B cell (primary cell): ENCODE measurements at regions not wholly inside any gene's neighbourhood (a gene's known extent, or its start where the extent isn't known, plus 50 kb on each side); places are given as distances from the start of the nearest gene placed in this dataset.

Experiments used
- ATAC-seq: fragments of 200-7000 bp; cut with Tn5 transposase; one replicate; pipeline ENCODE4 v1.10.0; 2021; ENCODE audit warnings: low read depth, mild to moderate bottlenecking, moderate number of reproducible peaks, moderate library complexity
- CTCF ChIA-PET: fragments of 350-600 bp; sonication (Branson Sonifier 250); formaldehyde crosslinking; loops from one replicate; lab custom pipeline; 2021; ENCODE audit warnings: antibody characterized with exemption, inconsistent platforms; lab: Charles Lee
- POLR2A ChIA-PET: fragments of 350-600 bp; sonication (Branson Sonifier 250); formaldehyde crosslinking; loops from one replicate; lab custom pipeline; 2021; ENCODE audit warnings: antibody characterized with exemption; lab: Charles Lee
- DNase-seq: peaks from one replicate; pipeline ENCODE4 v3.0.0; 2013
- H2AFZ ChIP-seq: 2 replicates; pipeline ENCODE4 v1.6.1; 2012; ENCODE audit warnings: mild to moderate bottlenecking, low read depth, low read length; ENCODE audit not compliant: insufficient read depth, poor library complexity, severe bottlenecking
- H3K27ac ChIP-seq, 2 donors: 1 replicate in 1 of 2; 2 replicates in 1 of 2; pipeline ENCODE4 v1.5.1; 2012 to 2013; ENCODE audit warnings: low read length in 2 of 2, mild to moderate bottlenecking in 2 of 2, moderate library complexity in 1 of 2
- H3K27me3 ChIP-seq, 4 experiments: fragments of 200-600 bp in 1 of 4; sonication (generic) in 1 of 4; replicated peaks in 1 of 4; 1 replicate in 2 of 4; 2 replicates in 2 of 4; pipeline versions ENCODE4 v1.6.1 to v1.7.0; 2013 to 2016; ENCODE audit warnings: low read length in 3 of 4, mild to moderate bottlenecking in 2 of 4, mixed read lengths in 1 of 4, moderate library complexity in 1 of 4; ENCODE audit not compliant: insufficient read depth in 4 of 4, control insufficient read depth in 3 of 4; ENCODE audit errors: control extremely low read depth in 1 of 4
- H3K36me3 ChIP-seq, 2 experiments: replicated peaks in 1 of 2; 1 replicate in 1 of 2; 2 replicates in 1 of 2; pipeline versions ENCODE4 v1.6.1 to v1.7.1; 2013; ENCODE audit warnings: low read length in 1 of 2; ENCODE audit not compliant: insufficient read depth in 2 of 2, control insufficient read depth in 1 of 2; ENCODE audit errors: control extremely low read depth in 1 of 2, extremely low read depth in 1 of 2
- H3K4me1 ChIP-seq, 2 donors: fragments of 200-600 bp in 1 of 2; sonication (generic) in 1 of 2; 1 replicate in 1 of 2; 2 replicates in 1 of 2; pipeline versions ENCODE4 v1.5.1 to v1.6.1; 2013 to 2017; ENCODE audit warnings: low read length in 2 of 2; ENCODE audit not compliant: control insufficient read depth in 2 of 2, insufficient read depth in 2 of 2
- H3K4me2 ChIP-seq: replicated peaks from 2 replicates; pipeline ENCODE3; 2012; ENCODE audit warnings: mild to moderate bottlenecking, low read depth, low read length; ENCODE audit not compliant: poor library complexity, severe bottlenecking
- H3K4me3 ChIP-seq, 5 experiments: fragments of 200-600 bp in 1 of 5; sonication (generic) in 1 of 5; 1 replicate in 3 of 5; 2 replicates in 2 of 5; pipeline versions ENCODE4 v1.5.1 to v1.7.0; 2011 to 2016; ENCODE audit warnings: low read length in 4 of 5, mild to moderate bottlenecking in 4 of 5, low read depth in 2 of 5, control low read depth in 1 of 5, moderate library complexity in 1 of 5; ENCODE audit not compliant: insufficient read depth in 1 of 5; ENCODE audit errors: control extremely low read depth in 1 of 5, extremely low read depth in 1 of 5
- H3K79me2 ChIP-seq: fragments of 200-600 bp; sonication (generic); one replicate; pipeline ENCODE4 v1.6.0; 2016; ENCODE audit warnings: low read length; ENCODE audit not compliant: control insufficient read depth, insufficient read depth
- H3K9ac ChIP-seq: fragments of 200-600 bp; sonication (generic); 2 replicates; pipeline ENCODE4 v1.6.1; 2017; ENCODE audit warnings: mild to moderate bottlenecking, low read length, moderate library complexity
- H3K9me3 ChIP-seq, 3 donors: one replicate each; pipeline versions ENCODE4 v1.6.1 to v1.7.1; 2013; ENCODE audit warnings: low read length in 2 of 3; ENCODE audit not compliant: control insufficient read depth in 2 of 3, insufficient read depth in 1 of 3; ENCODE audit errors: control extremely low read depth in 1 of 3
- H4K20me1 ChIP-seq: 2 replicates; pipeline ENCODE4 v1.6.0; 2012; ENCODE audit warnings: mild to moderate bottlenecking, low read length; ENCODE audit not compliant: insufficient read depth, control insufficient read depth, poor library complexity, severe bottlenecking
- H3K27ac Mint-ChIP-seq: one replicate; pipeline ENCODE4 v1.8.0; 2021; ENCODE audit warnings: mixed read lengths
- H3K27me3 Mint-ChIP-seq: one replicate; pipeline ENCODE4 v1.8.0; 2021; ENCODE audit warnings: mixed read lengths
- H3K4me1 Mint-ChIP-seq: one replicate; pipeline ENCODE4 v1.8.0; 2021; ENCODE audit warnings: mixed read lengths
- H3K4me3 Mint-ChIP-seq: one replicate; pipeline ENCODE4 v1.8.0; 2021; ENCODE audit warnings: mixed read lengths
- H3K9me3 Mint-ChIP-seq: one replicate; pipeline ENCODE4 v1.8.0; 2022; ENCODE audit warnings: mixed read lengths; ENCODE audit not compliant: insufficient read depth
- CTCF ChIP-seq: fragments of 200-600 bp; IDR thresholded peaks from one replicate; pipeline ENCODE4 v1.8.0; 2022; ENCODE audit warnings: antibody characterized with exemption, mild to moderate bottlenecking
- EZH2 ChIP-seq: IDR thresholded peaks from 2 replicates; pipeline ENCODE4 v1.6.1; 2012; ENCODE audit warnings: borderline replicate concordance, low read depth, mild to moderate bottlenecking, moderate library complexity, low read length; ENCODE audit not compliant: insufficient read depth, poor library complexity, severe bottlenecking
- WGBS: methylation state at CpG from one replicate; pipeline ENCODE4 v1.1.5; 2013; ENCODE audit warnings: missing lambda C conversion rate; ENCODE audit not compliant: insufficient coverage; 5-methylcytosine and 5-hydroxymethylcytosine counted together
- intact Hi-C: fragments of 100-400 bp; cut with micrococcal nuclease; formaldehyde crosslinking; loops from one replicate; pipeline ENCODE4 v1.10.0; 2022

- H3K27ac Mint-ChIP-seq: no peak overlapping the region
- no peak overlapping the region for H2AFZ ChIP-seq
- no peak overlapping the region for H3K4me3 Mint-ChIP-seq
- intact Hi-C loops: loop anchor here (10.0 kb wide), 1 partner anchor 170 kb away; no protein-coding TSS in a partner anchor
- no peak overlapping the region for H3K9ac ChIP-seq
- POLR2A ChIA-PET: no interaction called here
- TF ChIP-seq CTCF (no peak), EZH2 (no peak)
- WGBS: 100% methylated on average over 1 of the region's 2 CpGs
- no peaks in the 10 kb centered on the region for H3K9me3 ChIP-seq
- H3K79me2 ChIP-seq: no peaks in the 10 kb centered on the region
- H3K27ac ChIP-seq: no peak overlapping the region
- no peaks in the 10 kb centered on the region for H3K36me3 ChIP-seq
- ATAC-seq (no peak), DNase-seq (no peak)
- CTCF ChIA-PET: no interaction called here
- H3K27me3 Mint-ChIP-seq: no peaks in the 10 kb centered on the region
- no peak overlapping the region for H3K4me2 ChIP-seq
- H3K4me3 ChIP-seq: no peak overlapping the region
- peaks cover 9% of the 10 kb centered on the region in 2 donors for H3K4me1 ChIP-seq
- H4K20me1 ChIP-seq: no peaks in the 10 kb centered on the region
- H3K4me1 Mint-ChIP-seq: peaks cover 15% of the 10 kb centered on the region
- no peaks in the 10 kb centered on the region for H3K9me3 Mint-ChIP-seq
- H3K27me3 ChIP-seq: no peaks in the 10 kb centered on the region
These were observed 436.3 kb upstream of the CBLB start for GRCh38 chr3:106305127-106305526.

- Histone ChIP-seq H3K27ac (no peak overlapping the region), H2AFZ (no peak overlapping the region), H3K79me2 (no peaks in the 10 kb centered on the region), H3K36me3 (no peaks in the 10 kb centered on the region), H3K4me2 (no peak overlapping the region), H3K4me1 (peaks cover 9% of the 10 kb centered on the region in 2 donors), H3K9ac (no peak overlapping the region), H3K4me3 (no peak overlapping the region), H4K20me1 (no peaks in the 10 kb centered on the region), H3K27me3 (no peaks in the 10 kb centered on the region), H3K9me3 (no peaks in the 10 kb centered on the region)
- WGBS: 100% methylated on average over 1 of the region's 1 CpG
- TF ChIP-seq EZH2: no peak
- TF ChIP-seq CTCF: no peak
- no peaks in the 10 kb centered on the region for H3K27me3 Mint-ChIP-seq
- ChIA-PET CTCF (no interaction called here), POLR2A (no interaction called here)
- H3K4me3 Mint-ChIP-seq: no peak overlapping the region
- no peak overlapping the region for H3K27ac Mint-ChIP-seq
- intact Hi-C loops: loop anchor here (10.0 kb wide), 1 partner anchor 169 kb away; no protein-coding TSS in a partner anchor
- H3K9me3 Mint-ChIP-seq: no peaks in the 10 kb centered on the region
- no peak for DNase-seq
- ATAC-seq: no peak
- peaks cover 15% of the 10 kb centered on the region for H3K4me1 Mint-ChIP-seq
These were observed 437.1 kb upstream of the CBLB start for GRCh38 chr3:106305882-106306435.
